T-helper 1 cell treated with Interleukin-12 subunit alpha and Interleukin-12 subunit beta and Interleukin-4 antibody, amounts not matched to agents 30 μg/mL and 1 μg/mL, for 36 hours (primary cell): ENCODE measurements at regions not wholly inside any gene's neighbourhood (a gene's known extent, or its start where the extent isn't known, plus 50 kb on each side); places are given as distances from the start of the nearest gene placed in this dataset.
A peak's percentile ranks its signal among the peaks of the same experiment; 100 is the strongest.

ENCODE experiments used
- H3K27ac Mint-ChIP-seq: one replicate; pipeline ENCODE4 v1.8.0; 2021; ENCODE audit warnings: mild to moderate bottlenecking, mixed read lengths
- H3K27me3 Mint-ChIP-seq: one replicate; pipeline ENCODE4 v1.8.0; 2021; ENCODE audit warnings: low read depth, mixed read lengths
- H3K36me3 Mint-ChIP-seq: one replicate; pipeline ENCODE4 v1.8.0; 2021; ENCODE audit warnings: low read depth, mixed read lengths
- H3K4me1 Mint-ChIP-seq: one replicate; pipeline ENCODE4 v1.8.0; 2021; ENCODE audit warnings: low read depth, mixed read lengths
- H3K4me3 Mint-ChIP-seq: one replicate; pipeline ENCODE4 v1.8.0; 2021; ENCODE audit warnings: mild to moderate bottlenecking, moderate library complexity, mixed read lengths
- H3K9me3 Mint-ChIP-seq: one replicate; pipeline ENCODE4 v1.8.0; 2021; ENCODE audit warnings: mixed read lengths

- peaks cover 2% of the 10 kb centered on the region for H3K36me3 Mint-ChIP-seq
- H3K27ac Mint-ChIP-seq = no peak overlapping the region
- no peaks in the 10 kb centered on the region for H3K27me3 Mint-ChIP-seq
- no peaks in the 10 kb centered on the region for H3K9me3 Mint-ChIP-seq
- H3K4me3 Mint-ChIP-seq = no peak overlapping the region
- H3K4me1 Mint-ChIP-seq = peaks cover 37% of the 10 kb centered on the region
These were observed 85.3 kb upstream of the MBNL1 start for GRCh38 chr3:152183473-152183872.

- H3K27me3 Mint-ChIP-seq = no peaks in the 10 kb centered on the region
- H3K9me3 Mint-ChIP-seq = no peaks in the 10 kb centered on the region
These were observed 83.6 kb upstream of the MBNL1 start for GRCh38 chr3:152184971-152185686.

GRCh38 chr3:152185891-152186630, 82.7 kb upstream of the MBNL1 start:
- Mint-ChIP-seq H3K27me3 (no peaks in the 10 kb centered on the region), H3K27ac (no peak overlapping the region), H3K4me3 (no peak overlapping the region), H3K4me1 (peaks cover 43% of the 10 kb centered on the region), H3K36me3 (peaks cover 5% of the 10 kb centered on the region), H3K9me3 (no peaks in the 10 kb centered on the region)

More at GRCh38 chr3:152184971-152185686, 83.6 kb upstream of the MBNL1 start:
- H3K4me3 Mint-ChIP-seq = no peak overlapping the region
- H3K36me3 Mint-ChIP-seq = peaks cover 5% of the 10 kb centered on the region
- peaks cover 36% of the 10 kb centered on the region for H3K4me1 Mint-ChIP-seq
- no peak overlapping the region for H3K27ac Mint-ChIP-seq

GRCh38 chr3:152190636-152191183, 78.0 kb upstream of the MBNL1 start:
- Mint-ChIP-seq H3K9me3 (no peaks in the 10 kb centered on the region), H3K4me1 (peaks cover 53% of the 10 kb centered on the region), H3K4me3 (no peak overlapping the region), H3K36me3 (peaks cover 5% of the 10 kb centered on the region), H3K27ac (no peak overlapping the region), H3K27me3 (no peaks in the 10 kb centered on the region)

GRCh38 chr3:152192050-152192449, 76.7 kb upstream of the MBNL1 start:
- H3K9me3 Mint-ChIP-seq = no peaks in the 10 kb centered on the region
- peak overlapping the region; percentile 71 for H3K27ac Mint-ChIP-seq
- H3K4me3 Mint-ChIP-seq = peak overlapping the region; percentile 60
- H3K4me1 Mint-ChIP-seq = peaks cover 62% of the 10 kb centered on the region
- peaks cover 5% of the 10 kb centered on the region for H3K36me3 Mint-ChIP-seq
- no peaks in the 10 kb centered on the region for H3K27me3 Mint-ChIP-seq

GRCh38 chr3:152192936-152193672, 75.6 kb upstream of the MBNL1 start:
- Mint-ChIP-seq H3K36me3 (peaks cover 6% of the 10 kb centered on the region), H3K4me1 (peaks cover 71% of the 10 kb centered on the region), H3K27ac (peak overlapping the region; percentile 82)

GRCh38 chr3:152193673-152194267, 75.0 kb upstream of the MBNL1 start:
- no peaks in the 10 kb centered on the region for H3K27me3 Mint-ChIP-seq
- H3K9me3 Mint-ChIP-seq = no peaks in the 10 kb centered on the region
- H3K27ac Mint-ChIP-seq = peak overlapping the region; percentile 82
- peaks cover 71% of the 10 kb centered on the region for H3K4me1 Mint-ChIP-seq
- peak overlapping the region; percentile 64 for H3K4me3 Mint-ChIP-seq
- peaks cover 5% of the 10 kb centered on the region for H3K36me3 Mint-ChIP-seq

More at GRCh38 chr3:152192936-152193672, 75.6 kb upstream of the MBNL1 start:
- Mint-ChIP-seq H3K27me3 (no peaks in the 10 kb centered on the region), H3K9me3 (no peaks in the 10 kb centered on the region), H3K4me3 (peak overlapping the region; percentile 64)

- peak overlapping the region; percentile 69 for H3K4me3 Mint-ChIP-seq
- H3K9me3 Mint-ChIP-seq = no peaks in the 10 kb centered on the region
- peaks cover 75% of the 10 kb centered on the region for H3K4me1 Mint-ChIP-seq
- peaks cover 2% of the 10 kb centered on the region for H3K36me3 Mint-ChIP-seq
- no peaks in the 10 kb centered on the region for H3K27me3 Mint-ChIP-seq
- H3K27ac Mint-ChIP-seq = peak overlapping the region; percentile 83
These were observed 73.5 kb upstream of the MBNL1 start for GRCh38 chr3:152195206-152195605.

GRCh38 chr3:152196782-152197181, 71.9 kb upstream of the MBNL1 start:
- Mint-ChIP-seq H3K9me3 (no peaks in the 10 kb centered on the region), H3K36me3 (peaks cover 2% of the 10 kb centered on the region), H3K27ac (peak overlapping the region; percentile 97), H3K27me3 (no peaks in the 10 kb centered on the region), H3K4me1 (peaks cover 76% of the 10 kb centered on the region), H3K4me3 (peak overlapping the region; percentile 87)

- no peaks in the 10 kb centered on the region for H3K9me3 Mint-ChIP-seq
- peaks cover 2% of the 10 kb centered on the region for H3K36me3 Mint-ChIP-seq
- peak overlapping the region; percentile 72 for H3K4me3 Mint-ChIP-seq
- peaks cover 71% of the 10 kb centered on the region for H3K4me1 Mint-ChIP-seq
- H3K27ac Mint-ChIP-seq = peak overlapping the region; percentile 84
- H3K27me3 Mint-ChIP-seq = no peaks in the 10 kb centered on the region
These were observed 71.3 kb upstream of the MBNL1 start for GRCh38 chr3:152197451-152197850.

GRCh38 chr3:152197937-152198336, 70.8 kb upstream of the MBNL1 start:
- Mint-ChIP-seq H3K27ac (peak overlapping the region; percentile 84), H3K4me1 (peaks cover 72% of the 10 kb centered on the region), H3K36me3 (peaks cover 2% of the 10 kb centered on the region), H3K27me3 (no peaks in the 10 kb centered on the region), H3K4me3 (peak overlapping the region; percentile 72), H3K9me3 (no peaks in the 10 kb centered on the region)

GRCh38 chr3:152198665-152199064, 70.1 kb upstream of the MBNL1 start:
- Mint-ChIP-seq H3K9me3 (no peaks in the 10 kb centered on the region), H3K27me3 (no peaks in the 10 kb centered on the region), H3K36me3 (peaks cover 2% of the 10 kb centered on the region), H3K27ac (peak overlapping the region; percentile 84), H3K4me1 (peaks cover 72% of the 10 kb centered on the region), H3K4me3 (peak overlapping the region; percentile 72)

- Mint-ChIP-seq H3K9me3 (no peaks in the 10 kb centered on the region), H3K4me3 (peak overlapping the region; percentile 72), H3K27me3 (no peaks in the 10 kb centered on the region), H3K36me3 (peaks cover 2% of the 10 kb centered on the region), H3K4me1 (peaks cover 69% of the 10 kb centered on the region), H3K27ac (peak overlapping the region; percentile 84)
These were observed 69.5 kb upstream of the MBNL1 start for GRCh38 chr3:152199102-152199840.
